ENCODE measurements at regions not wholly inside any gene's neighbourhood (a gene's known extent, or its start where the extent isn't known, plus 50 kb on each side); places are given as distances from the start of the nearest gene placed in this dataset.

GRCh38 chr1:193736507-193736906 is 550.1 kb upstream of the B3GALT2 start:
- Mint-ChIP-seq H3K36me3 (ENCODE audit: low read depth) (no peaks in the 10 kb centered on the region), H3K27me3 (no peaks in the 10 kb centered on the region), H3K4me1 (no peaks in the 10 kb centered on the region), H3K27ac (no peak overlapping the region), H3K4me3 (no peak overlapping the region), H3K9me3 (no peaks in the 10 kb centered on the region)
- ChIA-PET POLR2A (no interaction called here), CTCF (no interaction called here)
- no peak for TF ChIP-seq CTCF (IDR thresholded peaks at IDR 0.05)
- no peak for ATAC-seq (ENCODE audit: low read depth)
- no peak for DNase-seq
- intact Hi-C loops (cut with micrococcal nuclease) = no loop called here

- Mint-ChIP-seq H3K4me1 (no peaks in the 10 kb centered on the region), H3K9me3 (no peaks in the 10 kb centered on the region), H3K36me3 (ENCODE audit: low read depth) (no peaks in the 10 kb centered on the region), H3K4me3 (no peak overlapping the region), H3K27me3 (no peaks in the 10 kb centered on the region), H3K27ac (no peak overlapping the region)
- no peak for DNase-seq
- ChIA-PET POLR2A (no interaction called here), CTCF (no interaction called here)
- no peak for TF ChIP-seq CTCF (IDR thresholded peaks at IDR 0.05)
- intact Hi-C loops (cut with micrococcal nuclease) = no loop called here
- ATAC-seq (ENCODE audit: low read depth) = no peak
These were observed 547.3 kb upstream of the B3GALT2 start for GRCh38 chr1:193733674-193734073.

GRCh38 chr1:193730017-193730416 is 543.6 kb upstream of the B3GALT2 start:
- no peak for TF ChIP-seq CTCF (IDR thresholded peaks at IDR 0.05)
- ATAC-seq (ENCODE audit: low read depth) (no peak), DNase-seq (no peak)
- intact Hi-C loops (cut with micrococcal nuclease) = no loop called here
- ChIA-PET POLR2A (no interaction called here), CTCF (no interaction called here)
- H3K27me3 Mint-ChIP-seq = peaks cover 5% of the 10 kb centered on the region
- no peaks in the 10 kb centered on the region for H3K4me1 Mint-ChIP-seq
- H3K4me3 Mint-ChIP-seq = no peak overlapping the region
- no peaks in the 10 kb centered on the region for H3K36me3 Mint-ChIP-seq (ENCODE audit: low read depth)
- H3K9me3 Mint-ChIP-seq = no peaks in the 10 kb centered on the region
- no peak overlapping the region for H3K27ac Mint-ChIP-seq

GRCh38 chr1:193729429-193729828 is 543.0 kb upstream of the B3GALT2 start:
- intact Hi-C loops (cut with micrococcal nuclease) = no loop called here

GRCh38 chr1:193727850-193728249 is 541.4 kb upstream of the B3GALT2 start:
- CTCF ChIA-PET = no interaction called here
- H3K4me1 Mint-ChIP-seq = no peaks in the 10 kb centered on the region
- intact Hi-C loops (cut with micrococcal nuclease) = no loop called here
- H3K9me3 Mint-ChIP-seq = no peaks in the 10 kb centered on the region
- ATAC-seq (ENCODE audit: low read depth) (no peak), DNase-seq (no peak)
- H3K27me3 Mint-ChIP-seq = peaks cover 5% of the 10 kb centered on the region
- POLR2A ChIA-PET = no interaction called here
- no peak overlapping the region for H3K4me3 Mint-ChIP-seq
- TF ChIP-seq CTCF (IDR thresholded peaks at IDR 0.05) = no peak
- no peak overlapping the region for H3K27ac Mint-ChIP-seq
- H3K36me3 Mint-ChIP-seq (ENCODE audit: low read depth) = no peaks in the 10 kb centered on the region

More at GRCh38 chr1:193729429-193729828, 543.0 kb upstream of the B3GALT2 start:
- POLR2A ChIA-PET = no interaction called here
- no peaks in the 10 kb centered on the region for H3K9me3 Mint-ChIP-seq
- H3K27ac Mint-ChIP-seq = no peak overlapping the region
- no peak for TF ChIP-seq CTCF (IDR thresholded peaks at IDR 0.05)
- H3K4me3 Mint-ChIP-seq = no peak overlapping the region
- peaks cover 5% of the 10 kb centered on the region for H3K27me3 Mint-ChIP-seq
- no peaks in the 10 kb centered on the region for H3K4me1 Mint-ChIP-seq
- CTCF ChIA-PET = no interaction called here
- DNase-seq = no peak
- ATAC-seq (ENCODE audit: low read depth) = no peak
- H3K36me3 Mint-ChIP-seq (ENCODE audit: low read depth) = no peaks in the 10 kb centered on the region
